GM12864 (cell line): ENCODE measurements at regions not wholly inside any gene's neighbourhood (a gene's known extent, or its start where the extent isn't known, plus 50 kb on each side); places are given as distances from the start of the nearest gene placed in this dataset.

Experiments
- DNase-seq: peaks from one replicate; pipeline ENCODE4 v3.0.0-alpha.2; 2011; ENCODE audit warnings: low read depth
- H3K4me3 ChIP-seq: 2 replicates; pipeline ENCODE4 v1.5.1; 2011; ENCODE audit warnings: mild to moderate bottlenecking, low read depth, low read length, control low read depth
- TF ChIP-seq, protein P1 (sequence below): IDR thresholded peaks from 2 replicates; pipeline ENCODE4 v1.5.1; 2011; ENCODE audit warnings: low read depth, mild to moderate bottlenecking, moderate library complexity, low read length, control low read depth, inconsistent platforms; ENCODE audit errors: missing control alignments

- TF ChIP-seq, protein P1, sequence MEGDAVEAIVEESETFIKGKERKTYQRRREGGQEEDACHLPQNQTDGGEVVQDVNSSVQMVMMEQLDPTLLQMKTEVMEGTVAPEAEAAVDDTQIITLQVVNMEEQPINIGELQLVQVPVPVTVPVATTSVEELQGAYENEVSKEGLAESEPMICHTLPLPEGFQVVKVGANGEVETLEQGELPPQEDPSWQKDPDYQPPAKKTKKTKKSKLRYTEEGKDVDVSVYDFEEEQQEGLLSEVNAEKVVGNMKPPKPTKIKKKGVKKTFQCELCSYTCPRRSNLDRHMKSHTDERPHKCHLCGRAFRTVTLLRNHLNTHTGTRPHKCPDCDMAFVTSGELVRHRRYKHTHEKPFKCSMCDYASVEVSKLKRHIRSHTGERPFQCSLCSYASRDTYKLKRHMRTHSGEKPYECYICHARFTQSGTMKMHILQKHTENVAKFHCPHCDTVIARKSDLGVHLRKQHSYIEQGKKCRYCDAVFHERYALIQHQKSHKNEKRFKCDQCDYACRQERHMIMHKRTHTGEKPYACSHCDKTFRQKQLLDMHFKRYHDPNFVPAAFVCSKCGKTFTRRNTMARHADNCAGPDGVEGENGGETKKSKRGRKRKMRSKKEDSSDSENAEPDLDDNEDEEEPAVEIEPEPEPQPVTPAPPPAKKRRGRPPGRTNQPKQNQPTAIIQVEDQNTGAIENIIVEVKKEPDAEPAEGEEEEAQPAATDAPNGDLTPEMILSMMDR = no peak
- H3K4me3 ChIP-seq = no peak overlapping the region
- no peak for DNase-seq
Measured at GRCh38 chr11:28524098-28524497, 415.9 kb downstream of the METTL15 start.

- DNase-seq = no peak
- TF ChIP-seq, protein P1 = no peak
- H3K4me3 ChIP-seq = no peak overlapping the region
Measured at GRCh38 chr11:28521075-28521474, 412.9 kb downstream of the METTL15 start.

DNA sequence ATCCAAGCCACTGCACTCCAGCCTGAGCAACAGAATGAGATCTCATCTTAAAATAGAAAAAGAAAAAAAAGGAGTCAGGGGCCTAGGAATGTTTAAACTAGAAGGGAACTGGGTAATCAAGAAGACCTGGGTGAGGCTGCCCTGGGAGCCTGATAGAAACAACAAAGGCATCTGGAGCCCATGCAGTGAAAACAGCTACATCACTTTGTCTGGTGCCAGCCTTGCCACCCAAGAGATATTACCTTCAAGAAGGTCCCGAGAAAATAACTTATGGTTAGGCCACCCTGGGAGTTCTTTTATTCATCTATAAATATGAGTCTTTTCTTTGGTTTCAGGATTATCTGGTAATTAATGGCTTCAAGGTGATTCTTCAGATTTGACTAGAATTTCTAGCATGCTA, 412.1 kb downstream of the METTL15 start:
- TF ChIP-seq, protein P1 = no peak
- H3K4me3 ChIP-seq = no peak overlapping the region
- no peak for DNase-seq

- TF ChIP-seq, protein P1 = no peak
- no peak overlapping the region for H3K4me3 ChIP-seq
- DNase-seq = no peak
Measured at GRCh38 chr11:28518825-28519224, 410.6 kb downstream of the METTL15 start.

GRCh38 chr11:28517621-28518020, 409.4 kb downstream of the METTL15 start:
- DNase-seq = no peak
- H3K4me3 ChIP-seq = no peak overlapping the region
- TF ChIP-seq, protein P1 = no peak

- H3K4me3 ChIP-seq = no peak overlapping the region
- TF ChIP-seq, protein P1 = no peak
- DNase-seq = no peak
Measured at GRCh38 chr11:28514391-28514790, 406.2 kb downstream of the METTL15 start.

DNA sequence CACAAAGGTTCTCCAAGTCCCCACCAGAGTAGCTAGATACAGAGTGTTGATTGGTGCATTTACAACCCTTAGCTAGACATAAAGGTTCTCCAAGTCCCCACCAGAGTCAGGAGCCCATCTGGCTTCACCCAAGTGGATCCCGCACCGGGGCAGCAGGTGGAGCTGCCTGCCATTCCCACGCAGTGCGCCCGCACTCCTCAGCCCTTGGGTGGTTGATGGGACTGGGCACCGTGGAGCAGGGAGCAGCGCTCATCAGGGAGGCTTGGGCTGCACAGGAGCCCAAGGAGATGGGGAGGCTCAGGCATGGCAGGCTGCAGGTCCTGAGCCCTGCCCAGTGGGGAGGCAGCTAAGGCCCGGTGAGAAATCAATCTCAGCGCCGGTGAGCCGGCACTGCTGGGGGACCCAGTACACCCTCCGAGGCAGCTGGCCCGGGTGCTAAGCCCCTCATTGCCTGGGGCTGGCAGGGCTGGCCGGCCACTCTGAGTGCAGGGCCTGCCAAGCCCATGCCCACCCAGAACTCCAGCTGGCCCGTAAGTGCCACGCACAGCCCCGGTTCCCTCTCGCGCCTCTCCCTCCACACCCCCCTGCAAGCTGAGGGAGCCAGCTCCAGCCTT, 404.1 kb downstream of the METTL15 start:
- no peak overlapping the region for H3K4me3 ChIP-seq
- TF ChIP-seq, protein P1 = no peak
- DNase-seq = no peak
